ENCODE measurements at regions not wholly inside any gene's neighbourhood (a gene's known extent, or its start where the extent isn't known, plus 50 kb on each side); places are given as distances from the start of the nearest gene placed in this dataset.
A peak's percentile ranks its signal among the peaks of the same experiment; 100 is the strongest.

- WGBS, 2 donors = 57 to 58% methylated on average over 6 of the region's 6 CpGs
- Histone ChIP-seq H3K9me3 (no peaks in the 10 kb centered on the region), H3K4me3 (no peak overlapping the region), H3K36me3 (replicated peaks in 1 of 2; ENCODE audit: insufficient read depth in 1 of 2, low read depth in 2 of 2) (no peaks in the 10 kb centered on the region), H3K4me1 (peaks cover 17% of the 10 kb centered on the region), H3K27ac (no peak overlapping the region), H3K27me3 (no peaks in the 10 kb centered on the region)
- TF ChIP-seq POLR2A (IDR thresholded peaks at IDR 0.05) (no peak), CTCF (IDR thresholded peaks at IDR 0.05) (no peak)
- DNase-seq (no peak), ATAC-seq (no peak)
- intact Hi-C loops (cut with DNase I) = no loop called here
Measured at GRCh38 chr1:17886838-17887441, 131.8 kb downstream of the ACTL8 start.

GRCh38 chr1:17887661-17888371 lies 132.7 kb downstream of the ACTL8 start:
- H3K36me3 ChIP-seq (replicated peaks in 1 of 2; ENCODE audit: insufficient read depth in 1 of 2, low read depth in 2 of 2) = no peaks in the 10 kb centered on the region
- DNase-seq (peak in 1 of 4 donors; percentile 11), ATAC-seq (no peak)
- 29 to 63% methylated on average over 5 to 17 of the region's 17 CpGs for WGBS, 2 donors
- H3K27me3 ChIP-seq = no peaks in the 10 kb centered on the region
- intact Hi-C loops (cut with DNase I) = no loop called here
- TF ChIP-seq POLR2A (IDR thresholded peaks at IDR 0.05) = no peak
- TF ChIP-seq CTCF (IDR thresholded peaks at IDR 0.05) = no peak
- no peaks in the 10 kb centered on the region for H3K9me3 ChIP-seq
- H3K4me1 ChIP-seq = peaks cover 26% of the 10 kb centered on the region
- no peak overlapping the region for H3K27ac ChIP-seq
- no peak overlapping the region for H3K4me3 ChIP-seq

GRCh38 chr1:17890056-17890814 lies 135.1 kb downstream of the ACTL8 start:
- WGBS, 2 donors = 41 to 47% methylated on average over 22 to 23 of the region's 23 CpGs
- Histone ChIP-seq H3K4me3 (no peak overlapping the region), H3K4me1 (peaks cover 29% of the 10 kb centered on the region), H3K27me3 (no peaks in the 10 kb centered on the region), H3K9me3 (no peaks in the 10 kb centered on the region), H3K27ac (no peak overlapping the region), H3K36me3 (replicated peaks in 1 of 2; ENCODE audit: insufficient read depth in 1 of 2, low read depth in 2 of 2) (no peaks in the 10 kb centered on the region)
- ATAC-seq = no peak
- TF ChIP-seq POLR2A (IDR thresholded peaks at IDR 0.05) (no peak), CTCF (IDR thresholded peaks at IDR 0.05) (no peak)
- DNase-seq = no peak
- intact Hi-C loops (cut with DNase I) = no loop called here

GRCh38 chr1:17890815-17891191 lies 135.7 kb downstream of the ACTL8 start:
- intact Hi-C loops (cut with DNase I) = no loop called here
- TF ChIP-seq CTCF (IDR thresholded peaks at IDR 0.05) = no peak
- H3K4me1 ChIP-seq = peaks cover 29% of the 10 kb centered on the region
- H3K27me3 ChIP-seq = no peaks in the 10 kb centered on the region
- H3K36me3 ChIP-seq (replicated peaks in 1 of 2; ENCODE audit: insufficient read depth in 1 of 2, low read depth in 2 of 2) = no peaks in the 10 kb centered on the region
- H3K27ac ChIP-seq = no peak overlapping the region
- WGBS, 2 donors = 62 to 70% methylated on average over 8 of the region's 8 CpGs
- H3K9me3 ChIP-seq = no peaks in the 10 kb centered on the region
- DNase-seq (no peak), ATAC-seq (no peak)
- no peak overlapping the region for H3K4me3 ChIP-seq
